Gastrocnemius medialis (tissue), 4 donors: ENCODE measurements at regions not wholly inside any gene's neighbourhood (a gene's known extent, or its start where the extent isn't known, plus 50 kb on each side); places are given as distances from the start of the nearest gene placed in this dataset.

Experiments
- POLR2A ChIP-seq, 2 donors: fragments of 450-650 bp; IDR thresholded peaks; one replicate each; pipeline ENCODE4 v1.6.1; 2017; ENCODE audit warnings: antibody characterized with exemption in 2 of 2, mild to moderate bottlenecking in 2 of 2, moderate library complexity in 2 of 2
- TF ChIP-seq, protein P1 (sequence below), 5 experiments: fragments of 450-650 bp in 3 of 5; fragments of 200-600 bp in 2 of 5; sonication (generic) in 2 of 5; IDR thresholded peaks in 4 of 5; conservative IDR thresholded peaks in 1 of 5; 1 replicate in 4 of 5; 2 replicates in 1 of 5; pipeline ENCODE4 v1.5.1; 2016 to 2019; ENCODE audit warnings: antibody characterized with exemption in 5 of 5, mild to moderate bottlenecking in 3 of 5, moderate library complexity in 3 of 5

DNA sequence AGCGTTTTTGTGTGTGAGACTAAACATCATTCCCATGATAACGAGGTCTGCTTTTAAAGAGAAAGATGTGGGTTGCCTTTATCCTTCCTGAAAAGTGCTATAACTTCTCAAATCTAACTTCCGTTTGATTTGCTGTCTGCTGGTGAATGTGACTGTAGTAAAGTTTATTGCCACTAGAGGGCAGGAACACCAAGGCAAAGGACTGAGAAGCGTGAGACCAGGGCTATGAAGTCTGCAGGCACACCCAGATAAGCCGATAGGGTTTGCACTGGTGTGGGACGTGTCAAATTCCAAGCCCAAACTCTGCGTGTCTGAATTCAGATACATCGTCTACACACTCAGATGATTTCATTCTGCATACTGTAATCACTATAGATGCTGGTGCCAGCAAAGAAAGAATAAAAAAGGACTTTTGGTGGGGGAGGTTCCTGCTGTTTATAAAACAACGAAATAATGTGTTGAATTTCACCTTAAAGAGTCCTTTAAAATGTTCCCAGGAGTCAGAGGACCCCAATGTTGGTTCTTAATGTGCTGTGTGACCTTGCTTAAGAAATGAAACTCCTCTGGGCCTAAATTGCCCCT lies 87.2 kb downstream of the PTTG1 start:
- no peak for TF ChIP-seq POLR2A (IDR thresholded peaks at IDR 0.05)
- TF ChIP-seq, protein P1, sequence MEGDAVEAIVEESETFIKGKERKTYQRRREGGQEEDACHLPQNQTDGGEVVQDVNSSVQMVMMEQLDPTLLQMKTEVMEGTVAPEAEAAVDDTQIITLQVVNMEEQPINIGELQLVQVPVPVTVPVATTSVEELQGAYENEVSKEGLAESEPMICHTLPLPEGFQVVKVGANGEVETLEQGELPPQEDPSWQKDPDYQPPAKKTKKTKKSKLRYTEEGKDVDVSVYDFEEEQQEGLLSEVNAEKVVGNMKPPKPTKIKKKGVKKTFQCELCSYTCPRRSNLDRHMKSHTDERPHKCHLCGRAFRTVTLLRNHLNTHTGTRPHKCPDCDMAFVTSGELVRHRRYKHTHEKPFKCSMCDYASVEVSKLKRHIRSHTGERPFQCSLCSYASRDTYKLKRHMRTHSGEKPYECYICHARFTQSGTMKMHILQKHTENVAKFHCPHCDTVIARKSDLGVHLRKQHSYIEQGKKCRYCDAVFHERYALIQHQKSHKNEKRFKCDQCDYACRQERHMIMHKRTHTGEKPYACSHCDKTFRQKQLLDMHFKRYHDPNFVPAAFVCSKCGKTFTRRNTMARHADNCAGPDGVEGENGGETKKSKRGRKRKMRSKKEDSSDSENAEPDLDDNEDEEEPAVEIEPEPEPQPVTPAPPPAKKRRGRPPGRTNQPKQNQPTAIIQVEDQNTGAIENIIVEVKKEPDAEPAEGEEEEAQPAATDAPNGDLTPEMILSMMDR (IDR thresholded peaks at IDR 0.05 in 4 of 5, conservative IDR thresholded peaks at IDR 0.05 in 1 of 5) = peak; percentile 66 to 86 (median 75)
